Frontal cortex (tissue), 3 donors: ENCODE measurements at regions not wholly inside any gene's neighbourhood (a gene's known extent, or its start where the extent isn't known, plus 50 kb on each side); places are given as distances from the start of the nearest gene placed in this dataset.
"Not testable (repeated sequence)": the region's sequence is repeated elsewhere in the genome, so short reads cannot be mapped to it uniquely, and the experiment has no call there.

Experiments used
- DNase-seq, 2 donors: peaks; one replicate each; pipeline ENCODE4 v3.0.0; 2012; ENCODE audit warnings: low spot score in 2 of 2
- FAIRE-seq: peaks from 2 replicates; lab custom pipeline; 2012; peaks lifted over from hg19 to GRCh38; lab: Jason Lieb, UNC
- donor health status: control.
- donor health status: control.
- donor health status: control.

DNA sequence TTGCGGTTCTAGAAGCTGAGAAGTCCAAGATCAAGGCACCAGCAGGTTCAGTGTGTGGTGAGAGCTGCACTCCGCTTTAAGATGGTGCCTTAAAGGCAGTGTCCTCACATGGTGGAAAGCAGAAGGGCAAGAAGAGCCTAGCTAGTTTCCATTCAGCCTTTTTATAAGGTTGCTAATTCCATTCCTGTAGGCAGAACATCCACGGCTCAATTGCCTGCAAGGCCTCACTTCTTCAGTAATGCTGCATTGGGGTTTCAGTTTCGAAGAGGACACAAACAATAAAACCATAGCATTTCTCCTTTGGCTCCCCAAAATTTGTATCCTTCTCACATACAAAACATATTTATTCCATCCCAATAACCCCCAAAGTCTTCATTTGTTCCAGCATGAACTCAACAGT is 109.5 kb upstream of the KCND2 start:
- FAIRE-seq = no peak
- no peak for DNase-seq

DNA sequence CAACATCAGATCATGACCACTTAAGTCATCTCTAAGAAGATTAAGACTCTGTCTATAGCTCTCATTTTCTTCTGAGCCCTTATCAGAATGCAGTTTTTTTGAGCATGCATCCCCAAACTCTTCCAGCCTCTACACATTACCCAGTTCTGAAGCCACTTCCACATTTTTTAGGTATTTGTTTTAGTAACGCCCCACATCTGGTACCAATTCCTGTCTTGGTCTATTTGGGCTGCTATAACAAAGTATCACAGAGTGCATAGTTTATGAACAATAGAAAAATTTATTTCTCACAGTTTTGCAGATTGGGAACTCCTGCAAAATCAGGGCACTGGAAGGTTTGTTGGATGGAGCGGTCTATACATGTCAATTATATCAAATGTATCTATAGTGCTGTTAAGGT is 107.7 kb upstream of the KCND2 start:
- no peak for DNase-seq
- no peak for FAIRE-seq

- DNase-seq = no peak
- FAIRE-seq = no peak
These were observed 104.9 kb upstream of the KCND2 start for GRCh38 chr7:120168066-120168465.

- DNase-seq (no peak), FAIRE-seq (no peak)
These were observed 102.8 kb upstream of the KCND2 start for GRCh38 chr7:120169996-120170783.

DNA sequence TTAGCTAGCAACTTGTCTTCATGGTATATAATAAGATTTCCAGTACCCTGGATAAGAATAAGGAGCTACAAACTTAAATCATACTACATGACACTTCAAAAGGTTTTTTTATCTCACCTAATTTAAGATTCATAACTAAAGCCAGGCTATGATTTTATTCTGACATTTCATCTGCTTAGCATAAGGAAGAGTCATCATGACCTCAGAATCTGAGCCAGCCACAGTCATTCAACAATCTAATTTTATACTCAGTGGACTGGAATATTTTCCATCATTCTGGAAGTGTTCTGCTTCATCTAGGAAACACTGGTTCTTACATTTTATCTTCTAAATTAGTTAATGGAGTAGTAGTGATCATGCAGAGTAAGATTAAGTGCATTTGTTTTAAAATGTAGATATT is 102.1 kb upstream of the KCND2 start:
- FAIRE-seq = no peak
- DNase-seq = no peak

DNA sequence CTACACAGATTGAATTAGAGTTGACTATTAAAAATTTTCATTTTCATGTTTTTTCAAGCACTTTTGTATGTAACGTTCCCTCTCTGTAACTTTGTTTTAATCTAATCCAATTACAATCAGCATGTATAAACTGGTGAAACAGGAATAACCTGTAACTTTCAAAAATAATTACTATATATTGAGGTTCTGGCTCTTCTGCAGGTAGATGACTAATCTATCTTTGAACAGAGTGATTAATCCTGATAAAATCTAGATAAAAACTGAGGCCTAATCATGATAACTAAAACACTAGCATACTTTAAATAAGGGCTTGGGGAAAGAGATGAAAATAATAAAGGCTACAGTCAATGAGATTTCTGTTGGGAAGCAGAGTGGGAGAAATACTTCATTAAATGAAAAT is 101.6 kb upstream of the KCND2 start:
- FAIRE-seq = no peak
- DNase-seq = no peak

GRCh38 chr7:120180221-120180620 is 92.8 kb upstream of the KCND2 start:
- no peak for DNase-seq
- no peak for FAIRE-seq

- no peak for FAIRE-seq
- no peak for DNase-seq
These were observed 91.5 kb upstream of the KCND2 start for GRCh38 chr7:120181499-120181898.

- FAIRE-seq = no peak
- no peak for DNase-seq
These were observed 88.1 kb upstream of the KCND2 start for GRCh38 chr7:120184866-120185265.

DNA sequence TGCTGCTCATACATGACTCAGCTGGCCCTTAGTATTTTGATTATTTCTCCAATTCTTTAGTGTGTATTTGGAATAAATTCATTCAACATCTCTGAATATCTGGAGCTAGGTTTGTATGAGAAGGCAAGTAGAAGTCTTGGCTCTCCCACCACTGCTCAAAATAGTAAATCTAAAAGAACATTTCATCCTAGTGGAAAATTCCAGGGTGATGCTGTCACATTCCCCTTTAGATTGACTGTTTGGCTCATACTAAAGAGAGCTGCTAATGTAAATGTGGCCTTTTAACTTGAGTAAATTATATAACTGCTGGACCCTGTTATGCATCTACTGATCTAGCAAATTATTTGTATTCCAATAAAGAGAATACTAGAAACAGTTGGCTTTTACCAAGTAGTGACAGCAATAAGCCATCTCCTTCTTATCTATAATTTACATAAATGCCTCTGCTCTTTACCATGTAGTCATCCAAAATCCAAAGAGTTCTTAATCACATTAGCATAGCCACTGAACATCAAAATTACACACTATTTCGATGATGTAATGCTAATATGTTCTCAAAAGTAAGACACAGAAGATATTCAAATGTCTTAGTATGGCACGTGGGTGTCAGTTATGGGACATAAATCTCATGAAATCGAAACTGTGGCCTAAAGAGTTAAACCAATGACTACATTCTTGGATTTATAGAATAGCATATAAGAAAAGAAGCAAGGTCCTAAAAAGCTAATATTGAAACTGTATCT is 86.9 kb upstream of the KCND2 start:
- FAIRE-seq (no peak), DNase-seq (no peak)

GRCh38 chr7:120186688-120187087 is 86.3 kb upstream of the KCND2 start:
- no peak for DNase-seq
- no peak for FAIRE-seq

- DNase-seq (no peak), FAIRE-seq (no peak)
These were observed 83.4 kb upstream of the KCND2 start for GRCh38 chr7:120189623-120190022.

GRCh38 chr7:120190109-120190508 is 82.9 kb upstream of the KCND2 start:
- DNase-seq (no peak), FAIRE-seq (no peak)

GRCh38 chr7:120190566-120190965 is 82.4 kb upstream of the KCND2 start:
- FAIRE-seq = no peak
- DNase-seq = no peak

DNA sequence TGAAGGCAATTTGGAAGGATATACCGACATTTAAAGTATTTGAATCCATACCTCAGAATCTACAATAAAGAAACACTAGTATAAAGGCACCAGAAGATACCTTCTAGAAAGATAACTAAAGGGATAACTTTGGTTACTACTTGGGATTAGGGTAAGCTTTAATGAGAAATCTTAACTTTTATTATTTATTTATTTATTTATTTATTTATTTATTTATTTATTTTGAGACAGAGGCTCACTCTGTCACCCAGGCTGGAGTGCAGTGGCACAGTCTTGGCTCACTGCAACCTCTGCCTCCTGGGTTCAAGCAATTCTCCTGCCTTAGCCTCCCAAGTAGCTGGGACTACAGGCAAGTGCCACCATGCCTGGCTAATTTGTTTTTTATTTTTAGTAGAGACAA is 81.6 kb upstream of the KCND2 start:
- FAIRE-seq, DNase-seq: not testable (repeated sequence)

DNA sequence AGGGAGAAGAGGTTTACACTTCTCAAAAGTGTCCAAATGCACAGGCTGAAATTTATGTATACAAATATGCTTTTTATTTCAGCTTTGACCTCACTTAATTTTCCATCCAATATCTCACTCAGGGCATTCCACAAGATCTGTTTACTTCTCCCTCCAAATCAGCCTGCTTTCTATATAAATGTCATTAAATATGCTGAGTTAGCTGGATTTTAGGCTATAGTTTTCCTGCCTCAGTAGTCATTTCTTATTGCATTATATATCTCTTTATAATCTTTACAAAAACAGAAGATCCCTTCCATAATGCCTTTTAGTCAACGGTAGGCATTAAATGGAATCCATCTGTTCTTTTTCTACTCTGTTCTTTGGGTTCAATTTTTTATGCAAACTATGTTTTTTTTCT is 71.7 kb upstream of the KCND2 start:
- FAIRE-seq (no peak), DNase-seq (no peak)

DNA sequence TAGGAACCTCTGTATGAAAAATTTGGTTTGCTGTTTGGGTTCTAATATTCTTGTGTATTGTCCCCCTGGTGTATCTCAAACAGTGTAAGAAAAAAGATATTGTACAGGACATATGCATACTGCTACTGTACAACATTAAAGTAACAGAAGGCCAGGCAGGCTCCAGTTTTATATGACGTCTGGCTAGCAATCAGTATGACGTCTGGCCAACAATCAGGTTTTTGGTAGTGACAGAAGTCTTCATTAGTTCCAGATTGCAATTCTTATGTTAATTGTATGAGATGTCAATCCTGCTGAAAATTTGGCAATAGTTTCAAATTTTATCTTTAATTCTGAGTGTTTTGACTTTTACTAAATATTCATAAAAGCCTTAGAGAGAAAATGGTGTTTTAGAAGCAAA is 67.9 kb upstream of the KCND2 start:
- DNase-seq = no peak
- no peak for FAIRE-seq

GRCh38 chr7:120207037-120207436 is 65.9 kb upstream of the KCND2 start:
- no peak for FAIRE-seq
- no peak for DNase-seq

DNA sequence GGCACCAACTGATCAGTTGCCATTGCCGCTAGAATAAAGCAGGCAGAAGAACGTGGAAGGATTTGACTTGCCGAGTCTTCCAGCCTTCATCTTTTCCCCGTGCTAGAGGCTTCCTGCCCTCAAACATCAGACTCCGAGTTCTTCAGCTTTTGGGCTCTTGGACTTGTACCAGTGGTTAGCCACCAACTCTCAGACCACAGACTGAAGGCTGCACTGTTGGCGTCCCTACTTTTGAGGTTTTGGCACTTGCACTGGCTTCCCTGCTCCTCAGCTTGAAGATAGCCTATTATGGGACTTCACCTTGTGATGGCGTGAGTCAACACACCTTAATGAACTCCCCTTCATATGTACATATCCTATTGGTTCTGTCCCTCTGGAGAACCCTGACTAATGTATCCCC is 57.3 kb upstream of the KCND2 start:
- FAIRE-seq (no peak), DNase-seq (no peak)

DNA sequence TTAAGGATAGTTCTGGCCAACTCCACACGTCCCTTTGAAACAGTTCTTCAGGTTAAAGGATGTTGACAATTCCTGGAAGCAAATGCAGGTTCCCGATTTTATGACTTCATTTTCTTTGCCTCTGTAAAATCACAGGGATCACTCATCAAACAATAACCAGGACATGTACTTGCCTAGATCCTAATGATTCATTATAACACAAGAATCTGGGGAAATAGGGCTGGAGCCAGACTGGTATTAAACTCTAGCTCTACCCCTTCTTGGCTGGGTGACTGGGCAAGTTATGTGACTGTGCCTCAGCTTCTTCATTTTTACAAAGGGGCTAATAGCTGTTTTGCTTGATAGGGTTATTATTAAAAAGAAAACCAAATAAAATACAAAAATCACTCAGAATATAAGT is 56.0 kb upstream of the KCND2 start:
- DNase-seq (no peak), FAIRE-seq (no peak)

DNA sequence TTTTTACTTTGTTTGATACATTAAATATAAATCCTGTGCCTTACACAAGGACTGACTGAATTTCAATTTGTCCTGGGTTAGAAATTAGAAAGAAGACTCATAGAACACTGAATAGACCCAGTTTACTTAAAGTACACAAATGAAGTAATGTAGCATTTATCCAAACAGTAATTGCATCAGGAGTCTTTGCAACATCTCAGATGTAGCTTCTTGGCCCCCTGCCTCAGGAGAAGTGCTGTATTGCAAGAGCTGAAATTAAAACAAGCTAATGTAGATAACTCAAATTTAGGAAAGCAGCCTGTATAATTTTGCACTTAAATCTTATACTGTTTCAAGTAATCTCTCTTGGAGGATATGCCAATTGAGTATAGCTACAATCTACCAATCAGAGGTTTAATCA is 54.3 kb upstream of the KCND2 start:
- FAIRE-seq = no peak
- no peak for DNase-seq

GRCh38 chr7:120221666-120222065 is 51.3 kb upstream of the KCND2 start:
- FAIRE-seq = no peak
- no peak for DNase-seq
